NOMO-1 (cell line): ENCODE measurements at regions not wholly inside any gene's neighbourhood (a gene's known extent, or its start where the extent isn't known, plus 50 kb on each side); places are given as distances from the start of the nearest gene placed in this dataset.
"Not testable (repeated sequence)": the region's sequence is repeated elsewhere in the genome, so short reads cannot be mapped to it uniquely, and the experiment has no call there.

Source experiments
- DNase-seq, 2 experiments: peaks; one replicate each; lab custom pipeline; 2025; ENCODE audit not compliant: unreplicated experiment in 2 of 2; lab: John Stamatoyannopoulos, UW

- no peak for DNase-seq
Measured at GRCh38 chr4:62797221-62797620, 1597.1 kb downstream of the ADGRL3 start.

- DNase-seq: no peak
Measured at GRCh38 chr4:62791386-62791785, 1591.3 kb downstream of the ADGRL3 start.

- no peak for DNase-seq
Measured at GRCh38 chr4:62771983-62772557, 1571.9 kb downstream of the ADGRL3 start.

GRCh38 chr4:62740296-62740695, 1540.2 kb downstream of the ADGRL3 start:
- no peak for DNase-seq

- DNase-seq: no peak
Measured at GRCh38 chr4:62717154-62717553, 1517.0 kb downstream of the ADGRL3 start.

GRCh38 chr4:62711575-62711974, 1511.4 kb downstream of the ADGRL3 start:
- no peak for DNase-seq

GRCh38 chr4:62709618-62710252, 1509.6 kb downstream of the ADGRL3 start:
- DNase-seq: peak; percentile 50 to 69

- DNase-seq: no peak
Measured at GRCh38 chr4:62706423-62706822, 1506.3 kb downstream of the ADGRL3 start.

- no peak for DNase-seq
Measured at GRCh38 chr4:62683799-62684566, 1483.9 kb downstream of the ADGRL3 start.

GRCh38 chr4:62676962-62677361, 1476.8 kb downstream of the ADGRL3 start:
- DNase-seq: no peak

GRCh38 chr4:62670514-62670913, 1470.4 kb downstream of the ADGRL3 start:
- peak; percentile 20 to 68 for DNase-seq

- no peak for DNase-seq
Measured at GRCh38 chr4:62661821-62662220, 1461.7 kb downstream of the ADGRL3 start.

GRCh38 chr4:62656006-62656405, 1455.9 kb downstream of the ADGRL3 start:
- no peak for DNase-seq

- DNase-seq: peak; percentile 16 to 54
Measured at GRCh38 chr4:62644372-62644771, 1444.2 kb downstream of the ADGRL3 start.

- DNase-seq: no peak
Measured at GRCh38 chr4:62640296-62640695, 1440.2 kb downstream of the ADGRL3 start.

- peak in 1 of 2 experiments; percentile 67 for DNase-seq
Measured at GRCh38 chr4:62627671-62628070, 1427.5 kb downstream of the ADGRL3 start.

GRCh38 chr4:62627141-62627540, 1427.0 kb downstream of the ADGRL3 start:
- peak; percentile 8 to 80 for DNase-seq

GRCh38 chr4:62622089-62622488, 1422.0 kb downstream of the ADGRL3 start:
- peak; percentile 74 to 81 for DNase-seq

- no peak for DNase-seq
Measured at GRCh38 chr4:62619971-62620370, 1419.8 kb downstream of the ADGRL3 start.

- DNase-seq: no peak
Measured at GRCh38 chr4:62618042-62618441, 1417.9 kb downstream of the ADGRL3 start.

GRCh38 chr4:62601737-62602136, 1401.6 kb downstream of the ADGRL3 start:
- DNase-seq: no peak

- DNase-seq: not testable (repeated sequence)
Measured at GRCh38 chr4:62595265-62595664, 1395.1 kb downstream of the ADGRL3 start.
